ENCODE measurements at regions not wholly inside any gene's neighbourhood (a gene's known extent, or its start where the extent isn't known, plus 50 kb on each side); places are given as distances from the start of the nearest gene placed in this dataset.
"Not testable (repeated sequence)": the region's sequence is repeated elsewhere in the genome, so short reads cannot be mapped to it uniquely, and the experiment has no call there.

DNA sequence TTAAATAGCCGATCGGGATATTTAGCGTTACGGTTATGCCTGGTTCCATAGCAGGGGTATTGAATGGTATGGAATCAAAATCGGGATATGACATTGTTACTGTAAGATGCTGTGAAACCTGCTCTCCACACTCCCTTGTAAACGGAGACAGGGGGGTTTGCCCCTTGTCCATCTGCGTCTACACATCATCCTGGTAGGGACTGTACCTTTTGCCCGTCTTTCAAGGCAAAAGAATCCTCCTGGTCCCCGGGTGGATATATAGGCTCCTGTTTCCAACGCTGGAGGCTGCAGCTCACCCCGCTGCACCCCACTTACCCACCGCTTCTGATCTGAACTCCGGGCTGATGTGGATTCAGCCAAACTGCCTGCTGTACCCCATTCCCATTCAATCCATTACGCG lies 189.1 kb downstream of the SHOX start:
- Histone ChIP-seq H3K4me1 (ENCODE audit: control insufficient read depth in 5 of 5, insufficient read depth in 5 of 5, low read length in 5 of 5) (peaks cover 0 to 4% (median 0%) of the 10 kb centered on the region in 5 donors), H3K9ac (ENCODE audit: low read length in 5 of 5) (no peak overlapping the region), H3K36me3 (ENCODE audit: control insufficient read depth in 5 of 5, insufficient read depth in 5 of 5, low read length in 5 of 5) (no peaks in the 10 kb centered on the region), H3K27ac (ENCODE audit: low read depth, low read length) (no peak overlapping the region), H3K9me3 (ENCODE audit: control insufficient read depth in 5 of 5, low read length in 5 of 5) (peaks cover 0 to 15% (median 5%) of the 10 kb centered on the region in 5 donors), H3K4me3 (ENCODE audit: low read depth in 1 of 5, low read length in 5 of 5) (no peak overlapping the region), H3K27me3 (ENCODE audit: control insufficient read depth in 5 of 5, insufficient read depth in 4 of 5, low read length in 5 of 5) (no peaks in the 10 kb centered on the region)

DNA sequence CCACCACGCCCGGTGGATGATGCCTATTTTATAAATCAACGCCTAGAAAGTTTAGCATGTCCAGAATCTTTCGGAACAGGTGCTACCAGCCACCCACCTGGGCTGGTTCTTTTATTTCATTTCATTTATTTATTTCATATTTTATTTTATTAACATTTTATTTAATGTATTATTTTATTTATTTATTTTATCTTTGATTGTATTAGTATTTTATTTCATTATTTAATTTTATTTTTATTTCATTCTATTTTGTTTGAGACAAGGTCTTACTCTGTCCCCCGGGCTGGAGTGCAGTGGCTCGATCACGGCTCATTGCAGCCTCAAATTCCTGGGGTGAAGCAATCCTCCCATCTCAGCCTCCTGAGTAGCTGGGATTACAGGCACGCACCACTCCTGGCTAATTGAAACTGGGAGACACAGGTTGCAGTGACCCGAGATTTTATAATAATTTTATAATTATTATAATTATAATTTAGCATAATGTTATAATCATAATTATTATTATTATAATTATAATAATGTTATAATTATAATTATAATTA lies 187.2 kb downstream of the SHOX start:
- Histone ChIP-seq H3K4me1 (ENCODE audit: control insufficient read depth in 5 of 5, insufficient read depth in 5 of 5, low read length in 5 of 5) (peaks cover 0 to 4% (median 0%) of the 10 kb centered on the region in 5 donors), H3K9me3 (ENCODE audit: control insufficient read depth in 5 of 5, low read length in 5 of 5) (peaks cover 0 to 12% (median 5%) of the 10 kb centered on the region in 5 donors), H3K4me3 (ENCODE audit: low read depth in 1 of 5, low read length in 5 of 5) (no peak overlapping the region), H3K27ac (ENCODE audit: low read depth, low read length) (no peak overlapping the region), H3K27me3 (ENCODE audit: control insufficient read depth in 5 of 5, insufficient read depth in 4 of 5, low read length in 5 of 5) (no peaks in the 10 kb centered on the region), H3K9ac (ENCODE audit: low read length in 5 of 5) (no peak overlapping the region), H3K36me3 (ENCODE audit: control insufficient read depth in 5 of 5, insufficient read depth in 5 of 5, low read length in 5 of 5) (no peaks in the 10 kb centered on the region)

- not testable (repeated sequence) for H3K4me1 ChIP-seq (ENCODE audit: control insufficient read depth in 5 of 5, insufficient read depth in 5 of 5, low read length in 5 of 5); H3K9ac ChIP-seq (ENCODE audit: low read length in 5 of 5); H3K36me3 ChIP-seq (ENCODE audit: control insufficient read depth in 5 of 5, insufficient read depth in 5 of 5, low read length in 5 of 5); H3K4me3 ChIP-seq (ENCODE audit: low read depth in 1 of 5, low read length in 5 of 5); H3K27me3 ChIP-seq (ENCODE audit: control insufficient read depth in 5 of 5, insufficient read depth in 4 of 5, low read length in 5 of 5); H3K27ac ChIP-seq (ENCODE audit: low read depth, low read length)
- peaks cover 0 to 12% (median 5%) of the 10 kb centered on the region in 5 donors for H3K9me3 ChIP-seq (ENCODE audit: control insufficient read depth in 5 of 5, low read length in 5 of 5)
Measured at GRCh38 chrX:817147-817546, 186.6 kb downstream of the SHOX start.

DNA sequence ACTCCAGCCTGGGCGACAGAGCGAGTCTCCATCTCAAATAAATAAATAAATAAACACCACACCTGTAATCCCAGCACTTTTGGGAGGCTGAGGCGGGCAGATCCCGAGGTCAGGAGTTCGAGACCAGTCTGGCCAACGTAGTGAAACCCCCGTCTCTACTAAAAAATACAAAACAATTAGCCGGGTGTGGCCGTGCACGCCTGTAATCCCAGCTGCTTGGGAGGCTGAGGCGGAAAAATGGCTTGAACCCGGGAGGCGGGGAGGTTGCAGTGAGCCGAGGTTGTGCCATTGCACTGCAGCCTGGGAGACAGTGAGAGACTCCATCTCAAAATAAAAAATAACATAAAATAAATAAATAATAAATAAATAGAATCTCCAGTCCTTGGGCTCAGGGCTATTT lies 185.8 kb downstream of the SHOX start:
- no peak overlapping the region for H3K4me3 ChIP-seq (ENCODE audit: low read depth in 1 of 5, low read length in 5 of 5)
- H3K27me3 ChIP-seq (ENCODE audit: control insufficient read depth in 5 of 5, insufficient read depth in 4 of 5, low read length in 5 of 5), result no peaks in the 10 kb centered on the region
- no peaks in the 10 kb centered on the region for H3K4me1 ChIP-seq (ENCODE audit: control insufficient read depth in 5 of 5, insufficient read depth in 5 of 5, low read length in 5 of 5)
- H3K27ac ChIP-seq (ENCODE audit: low read depth, low read length), result no peak overlapping the region
- no peaks in the 10 kb centered on the region for H3K36me3 ChIP-seq (ENCODE audit: control insufficient read depth in 5 of 5, insufficient read depth in 5 of 5, low read length in 5 of 5)
- H3K9ac ChIP-seq (ENCODE audit: low read length in 5 of 5), result no peak overlapping the region
- H3K9me3 ChIP-seq (ENCODE audit: control insufficient read depth in 5 of 5, low read length in 5 of 5), result peaks cover 0 to 12% (median 5%) of the 10 kb centered on the region in 5 donors

- no peak overlapping the region for H3K4me3 ChIP-seq (ENCODE audit: low read depth in 1 of 5, low read length in 5 of 5)
- no peaks in the 10 kb centered on the region for H3K4me1 ChIP-seq (ENCODE audit: control insufficient read depth in 5 of 5, insufficient read depth in 5 of 5, low read length in 5 of 5)
- peaks cover 3 to 9% (median 6%) of the 10 kb centered on the region in 5 donors for H3K27me3 ChIP-seq (ENCODE audit: control insufficient read depth in 5 of 5, insufficient read depth in 4 of 5, low read length in 5 of 5)
- H3K9me3 ChIP-seq (ENCODE audit: control insufficient read depth in 5 of 5, low read length in 5 of 5), result peaks cover 0 to 3% (median 0%) of the 10 kb centered on the region in 5 donors
- H3K36me3 ChIP-seq (ENCODE audit: control insufficient read depth in 5 of 5, insufficient read depth in 5 of 5, low read length in 5 of 5), result no peaks in the 10 kb centered on the region
- no peak overlapping the region for H3K9ac ChIP-seq (ENCODE audit: low read length in 5 of 5)
- H3K27ac ChIP-seq (ENCODE audit: low read depth, low read length), result no peak overlapping the region
Measured at GRCh38 chrX:810186-810585, 179.6 kb downstream of the SHOX start.

DNA sequence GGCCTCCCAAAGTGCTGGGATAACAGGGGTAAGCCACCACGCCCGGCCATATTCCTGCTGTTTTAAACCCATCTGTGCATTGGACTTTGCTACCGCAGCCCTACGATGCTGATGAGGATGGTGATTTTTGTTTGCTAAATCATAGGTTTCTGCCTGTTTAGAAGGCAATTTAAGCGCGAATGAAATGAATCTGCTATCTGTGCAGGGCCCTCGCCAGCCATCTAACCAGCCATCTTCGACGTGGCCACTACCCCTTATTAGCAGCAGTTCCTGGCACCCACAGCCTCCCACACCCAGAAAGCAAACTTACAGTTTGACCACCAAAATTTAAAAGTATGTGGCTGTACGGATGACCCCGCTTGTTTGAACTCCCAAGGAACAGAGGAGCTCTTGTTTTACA lies 178.5 kb downstream of the SHOX start:
- no peaks in the 10 kb centered on the region for H3K36me3 ChIP-seq (ENCODE audit: control insufficient read depth in 5 of 5, insufficient read depth in 5 of 5, low read length in 5 of 5)
- peaks cover 3 to 9% (median 6%) of the 10 kb centered on the region in 5 donors for H3K27me3 ChIP-seq (ENCODE audit: control insufficient read depth in 5 of 5, insufficient read depth in 4 of 5, low read length in 5 of 5)
- H3K9me3 ChIP-seq (ENCODE audit: control insufficient read depth in 5 of 5, low read length in 5 of 5), result no peaks in the 10 kb centered on the region
- no peaks in the 10 kb centered on the region for H3K4me1 ChIP-seq (ENCODE audit: control insufficient read depth in 5 of 5, insufficient read depth in 5 of 5, low read length in 5 of 5)
- no peak overlapping the region for H3K4me3 ChIP-seq (ENCODE audit: low read depth in 1 of 5, low read length in 5 of 5)
- H3K9ac ChIP-seq (ENCODE audit: low read length in 5 of 5), result no peak overlapping the region
- no peak overlapping the region for H3K27ac ChIP-seq (ENCODE audit: low read depth, low read length)

DNA sequence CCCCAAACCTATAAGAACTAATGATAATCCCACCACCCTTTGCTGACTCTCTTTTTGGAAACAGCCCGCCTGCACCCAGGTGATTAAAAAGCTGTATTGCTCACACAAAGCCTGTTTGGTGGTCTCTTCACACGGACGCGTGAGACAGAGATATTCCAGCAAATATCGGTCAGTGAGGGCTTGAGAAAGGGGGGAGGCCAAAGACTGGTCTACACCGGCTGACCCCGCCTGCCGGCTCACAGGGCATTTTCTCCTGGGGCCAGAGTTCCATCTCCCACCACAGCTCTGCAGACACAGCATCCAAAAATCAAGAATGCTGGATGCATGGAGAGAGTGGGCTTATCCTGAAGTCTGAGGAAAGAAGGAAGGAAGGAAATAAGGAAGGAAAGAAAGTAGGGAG lies 176.0 kb downstream of the SHOX start:
- H3K36me3 ChIP-seq (ENCODE audit: control insufficient read depth in 5 of 5, insufficient read depth in 5 of 5, low read length in 5 of 5), result no peaks in the 10 kb centered on the region
- H3K27me3 ChIP-seq (ENCODE audit: control insufficient read depth in 5 of 5, insufficient read depth in 4 of 5, low read length in 5 of 5), result peaks cover 3 to 10% (median 7%) of the 10 kb centered on the region in 5 donors
- H3K9me3 ChIP-seq (ENCODE audit: control insufficient read depth in 5 of 5, low read length in 5 of 5), result no peaks in the 10 kb centered on the region
- H3K4me1 ChIP-seq (ENCODE audit: control insufficient read depth in 5 of 5, insufficient read depth in 5 of 5, low read length in 5 of 5), result no peaks in the 10 kb centered on the region
- H3K4me3 ChIP-seq (ENCODE audit: low read depth in 1 of 5, low read length in 5 of 5), result no peak overlapping the region
- no peak overlapping the region for H3K27ac ChIP-seq (ENCODE audit: low read depth, low read length)
- H3K9ac ChIP-seq (ENCODE audit: low read length in 5 of 5), result no peak overlapping the region

- H3K9me3 ChIP-seq (ENCODE audit: control insufficient read depth in 5 of 5, low read length in 5 of 5), result no peaks in the 10 kb centered on the region
- H3K27me3 ChIP-seq (ENCODE audit: control insufficient read depth in 5 of 5, insufficient read depth in 4 of 5, low read length in 5 of 5), result peaks cover 3 to 10% (median 7%) of the 10 kb centered on the region in 5 donors
- no peak overlapping the region for H3K9ac ChIP-seq (ENCODE audit: low read length in 5 of 5)
- H3K4me1 ChIP-seq (ENCODE audit: control insufficient read depth in 5 of 5, insufficient read depth in 5 of 5, low read length in 5 of 5), result no peaks in the 10 kb centered on the region
- no peaks in the 10 kb centered on the region for H3K36me3 ChIP-seq (ENCODE audit: control insufficient read depth in 5 of 5, insufficient read depth in 5 of 5, low read length in 5 of 5)
- H3K27ac ChIP-seq (ENCODE audit: low read depth, low read length), result no peak overlapping the region
- H3K4me3 ChIP-seq (ENCODE audit: low read depth in 1 of 5, low read length in 5 of 5), result no peak overlapping the region
Measured at GRCh38 chrX:805988-806387, 175.4 kb downstream of the SHOX start.

DNA sequence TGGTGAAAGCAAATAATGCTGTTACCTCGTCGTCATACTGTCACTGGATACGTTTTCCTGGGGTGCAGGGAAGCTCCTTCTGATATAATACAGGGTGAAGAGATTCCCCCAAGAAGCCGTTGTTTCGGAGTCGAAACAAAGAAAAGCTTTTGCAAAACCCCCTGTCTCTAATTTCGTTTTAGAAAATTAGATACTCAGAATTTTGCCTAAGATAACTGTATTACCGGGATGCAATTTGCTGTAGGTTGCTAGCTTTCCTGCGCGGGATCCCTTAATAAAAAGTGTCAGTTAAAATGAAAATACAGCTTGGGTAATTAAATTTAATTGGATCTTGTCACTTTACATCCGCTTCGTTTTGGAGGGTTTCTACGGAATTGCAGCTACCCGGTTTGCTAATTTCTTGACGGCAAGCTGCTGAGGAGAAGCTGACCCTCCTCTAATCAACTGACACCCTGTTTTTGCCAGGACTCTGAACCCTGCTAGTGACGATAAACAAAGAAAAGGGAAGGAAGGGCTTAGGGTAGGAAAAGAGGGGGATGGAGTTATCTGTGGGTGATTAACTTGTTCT lies 174.6 kb downstream of the SHOX start:
- H3K27ac ChIP-seq (ENCODE audit: low read depth, low read length), result no peak overlapping the region
- peaks cover 0 to 2% (median 0%) of the 10 kb centered on the region in 5 donors for H3K9me3 ChIP-seq (ENCODE audit: control insufficient read depth in 5 of 5, low read length in 5 of 5)
- no peak overlapping the region for H3K4me3 ChIP-seq (ENCODE audit: low read depth in 1 of 5, low read length in 5 of 5)
- H3K4me1 ChIP-seq (ENCODE audit: control insufficient read depth in 5 of 5, insufficient read depth in 5 of 5, low read length in 5 of 5), result no peaks in the 10 kb centered on the region
- H3K9ac ChIP-seq (ENCODE audit: low read length in 5 of 5), result no peak overlapping the region
- H3K36me3 ChIP-seq (ENCODE audit: control insufficient read depth in 5 of 5, insufficient read depth in 5 of 5, low read length in 5 of 5), result no peaks in the 10 kb centered on the region
- peaks cover 3 to 10% (median 8%) of the 10 kb centered on the region in 5 donors for H3K27me3 ChIP-seq (ENCODE audit: control insufficient read depth in 5 of 5, insufficient read depth in 4 of 5, low read length in 5 of 5)

GRCh38 chrX:802846-803245 lies 172.3 kb downstream of the SHOX start:
- peaks cover 3 to 10% (median 9%) of the 10 kb centered on the region in 5 donors for H3K27me3 ChIP-seq (ENCODE audit: control insufficient read depth in 5 of 5, insufficient read depth in 4 of 5, low read length in 5 of 5)
- H3K4me1 ChIP-seq (ENCODE audit: control insufficient read depth in 5 of 5, insufficient read depth in 5 of 5, low read length in 5 of 5), result no peaks in the 10 kb centered on the region
- H3K4me3 ChIP-seq (ENCODE audit: low read depth in 1 of 5, low read length in 5 of 5), result no peak overlapping the region

More at GRCh38 chrX:802846-803245, 172.3 kb downstream of the SHOX start:
- H3K27ac ChIP-seq (ENCODE audit: low read depth, low read length), result no peak overlapping the region
- H3K36me3 ChIP-seq (ENCODE audit: control insufficient read depth in 5 of 5, insufficient read depth in 5 of 5, low read length in 5 of 5), result no peaks in the 10 kb centered on the region
- H3K9ac ChIP-seq (ENCODE audit: low read length in 5 of 5), result no peak overlapping the region
- H3K9me3 ChIP-seq (ENCODE audit: control insufficient read depth in 5 of 5, low read length in 5 of 5), result peaks cover 0 to 5% (median 2%) of the 10 kb centered on the region in 5 donors

Measured in subcutaneous abdominal adipose tissue (tissue), 5 donors.